HCEC 1CT (cell line): ENCODE measurements at regions not wholly inside any gene's neighbourhood (a gene's known extent, or its start where the extent isn't known, plus 50 kb on each side); places are given as distances from the start of the nearest gene placed in this dataset.

Experiments used
- DNase-seq: peaks from one replicate; pipeline ENCODE4 v3.0.0-alpha.2; 2017

GRCh38 chr11:127567237-127567932 lies 566.8 kb upstream of the KIRREL3 start:
- DNase-seq: no peak

DNA sequence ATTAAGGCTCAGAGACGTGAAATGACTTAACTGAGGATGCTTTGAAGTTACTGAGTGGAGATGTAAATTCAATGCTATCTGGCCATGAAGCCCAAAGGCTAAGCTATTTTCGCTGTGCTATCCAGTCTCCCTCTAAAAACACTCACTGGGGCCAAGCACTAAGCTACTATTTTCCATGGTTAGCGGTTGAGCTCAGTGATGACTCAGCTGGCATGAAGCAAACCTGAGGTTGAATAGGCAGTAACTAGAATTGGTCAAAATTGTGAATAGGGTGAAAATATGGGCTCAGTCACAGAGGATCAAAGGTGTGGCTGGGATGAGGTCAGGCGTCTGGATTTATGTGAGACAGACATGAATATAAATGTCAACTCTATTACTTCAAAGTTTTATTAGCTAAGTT lies 564.2 kb upstream of the KIRREL3 start:
- DNase-seq: no peak

GRCh38 chr11:127559978-127560377 lies 559.4 kb upstream of the KIRREL3 start:
- no peak for DNase-seq

- no peak for DNase-seq
Observed at GRCh38 chr11:127552446-127552845, 551.9 kb upstream of the KIRREL3 start.

DNA sequence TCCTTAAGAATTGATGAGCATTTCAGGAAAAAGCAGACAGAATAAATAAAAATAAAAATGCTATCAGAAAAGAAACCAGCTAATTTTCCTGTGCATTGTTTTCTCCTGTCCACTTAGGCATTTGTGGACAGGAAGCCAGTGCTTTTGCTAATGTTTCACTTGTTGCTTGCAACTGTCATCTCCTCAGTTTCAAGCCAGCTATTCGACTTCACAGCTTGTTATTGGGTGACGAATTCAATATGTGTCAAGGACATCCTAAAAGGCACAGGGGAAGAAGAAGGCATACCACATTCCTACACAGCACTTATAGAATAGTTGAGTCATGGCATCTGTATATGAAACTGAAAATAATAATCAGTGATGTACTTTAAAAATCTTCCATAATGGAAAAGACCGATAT lies 530.6 kb upstream of the KIRREL3 start:
- no peak for DNase-seq

GRCh38 chr11:127528297-127528696 lies 527.7 kb upstream of the KIRREL3 start:
- DNase-seq: no peak

DNA sequence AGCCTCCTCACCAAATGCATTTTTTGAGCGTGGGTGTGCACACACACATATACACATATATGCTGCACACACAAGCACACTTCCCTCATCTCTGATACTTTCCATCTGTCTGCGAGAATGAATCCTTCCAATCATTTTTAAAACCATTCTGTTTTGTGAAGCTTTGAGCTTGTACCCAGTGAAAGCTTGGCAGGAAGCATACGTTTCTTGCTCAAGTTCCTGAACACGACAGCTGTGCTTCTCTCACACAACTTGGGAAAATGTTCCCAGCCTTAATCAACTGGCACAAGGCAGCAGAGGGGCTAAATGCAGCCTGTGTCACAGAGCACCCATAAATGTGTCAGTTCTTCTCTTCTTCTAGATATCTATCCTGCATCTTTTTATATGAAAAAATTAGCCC lies 524.0 kb upstream of the KIRREL3 start:
- no peak for DNase-seq

DNA sequence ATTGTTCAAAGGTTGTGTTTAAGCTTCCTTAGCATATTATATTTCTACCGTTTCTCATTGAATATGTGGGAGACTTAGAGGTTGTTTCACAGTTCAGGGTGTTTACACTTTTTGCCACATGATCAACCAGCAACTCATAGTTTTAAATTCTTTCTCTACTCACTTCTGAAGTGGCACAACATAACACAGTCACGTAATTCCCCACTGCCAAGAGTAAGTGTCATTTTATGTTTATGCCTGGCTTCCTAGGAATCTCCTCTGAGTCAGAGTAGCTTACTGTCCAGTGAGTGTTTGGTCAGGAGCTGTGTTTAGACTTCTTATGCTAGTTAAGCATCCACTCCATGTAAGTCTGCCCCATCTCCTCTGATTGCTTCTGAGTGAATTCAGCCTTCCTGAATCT lies 520.8 kb upstream of the KIRREL3 start:
- DNase-seq: no peak

DNA sequence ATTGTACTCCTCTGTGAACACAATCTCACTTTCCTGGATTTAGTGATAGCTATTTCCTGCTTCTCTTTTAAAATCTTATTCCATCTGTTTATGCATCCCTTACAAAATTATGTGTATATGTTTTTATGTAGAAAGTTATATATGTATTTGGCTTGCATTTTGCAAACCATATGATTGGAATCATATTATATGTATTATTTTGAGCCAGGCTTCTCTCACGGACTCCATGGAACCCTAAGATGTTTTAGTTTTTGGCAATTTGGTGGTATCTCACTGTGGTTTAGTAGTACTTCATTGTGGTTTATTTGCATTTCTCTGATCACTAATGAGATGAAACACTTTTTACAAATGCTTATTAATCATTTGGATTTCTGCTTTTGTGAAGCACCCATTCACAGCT lies 507.3 kb upstream of the KIRREL3 start:
- DNase-seq: no peak

- DNase-seq: no peak
Observed at GRCh38 chr11:127506647-127507046, 506.1 kb upstream of the KIRREL3 start.

DNA sequence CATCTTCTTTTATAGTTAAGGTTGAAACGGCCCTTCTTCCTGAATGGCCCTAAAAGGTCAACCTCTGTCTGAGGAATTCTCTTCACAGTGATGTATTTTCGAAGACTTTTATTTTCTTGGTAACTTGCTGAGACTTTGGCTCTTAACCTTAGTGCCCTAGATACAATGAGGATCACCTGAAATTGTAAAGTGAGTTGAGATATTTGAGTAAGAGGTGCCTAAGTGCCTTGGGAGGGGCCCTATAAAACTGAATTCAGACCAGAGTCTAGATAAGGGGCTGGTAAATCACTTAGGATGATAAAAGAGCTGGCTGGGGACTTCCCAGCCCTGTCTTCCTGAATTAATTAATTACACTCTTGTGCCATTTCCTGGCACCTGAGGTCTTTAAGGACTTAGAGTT lies 505.6 kb upstream of the KIRREL3 start:
- no peak for DNase-seq

GRCh38 chr11:127496165-127496564 lies 495.6 kb upstream of the KIRREL3 start:
- DNase-seq: no peak

DNA sequence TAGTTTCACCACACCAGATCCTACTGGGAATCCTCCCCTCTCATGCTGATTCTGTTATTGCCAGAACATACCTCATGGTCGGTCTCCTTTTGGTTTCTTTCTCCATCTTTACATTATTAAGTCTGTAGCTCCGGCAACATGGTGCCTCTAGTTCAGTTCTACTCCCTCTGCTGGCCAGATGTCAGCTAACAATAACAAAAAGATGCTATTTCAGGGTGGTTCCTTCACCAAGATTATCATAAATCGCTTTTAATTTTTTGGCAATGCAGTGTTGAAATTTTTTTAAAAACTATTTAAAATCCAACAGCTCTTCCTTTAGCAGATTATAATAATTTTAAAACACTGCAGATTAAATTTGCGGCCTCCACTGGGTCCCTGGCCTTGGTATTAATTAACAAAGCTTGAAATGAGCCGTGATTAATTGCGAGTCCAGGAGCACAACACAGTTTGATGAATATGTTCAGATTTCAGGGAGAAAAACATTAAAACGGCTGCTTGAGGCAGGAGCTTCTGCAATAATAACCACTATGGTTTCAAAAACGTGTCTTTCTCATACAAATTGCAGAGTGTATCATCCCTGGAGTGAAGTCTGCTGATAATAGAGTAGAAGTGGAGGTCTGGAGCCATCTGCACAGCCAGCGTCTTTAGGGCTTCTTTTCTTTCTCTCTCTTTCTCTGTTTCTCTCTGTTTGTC lies 492.9 kb upstream of the KIRREL3 start:
- no peak for DNase-seq

GRCh38 chr11:127492029-127492428 lies 491.5 kb upstream of the KIRREL3 start:
- DNase-seq: no peak

- DNase-seq: no peak
Observed at GRCh38 chr11:127491589-127491988, 491.0 kb upstream of the KIRREL3 start.

DNA sequence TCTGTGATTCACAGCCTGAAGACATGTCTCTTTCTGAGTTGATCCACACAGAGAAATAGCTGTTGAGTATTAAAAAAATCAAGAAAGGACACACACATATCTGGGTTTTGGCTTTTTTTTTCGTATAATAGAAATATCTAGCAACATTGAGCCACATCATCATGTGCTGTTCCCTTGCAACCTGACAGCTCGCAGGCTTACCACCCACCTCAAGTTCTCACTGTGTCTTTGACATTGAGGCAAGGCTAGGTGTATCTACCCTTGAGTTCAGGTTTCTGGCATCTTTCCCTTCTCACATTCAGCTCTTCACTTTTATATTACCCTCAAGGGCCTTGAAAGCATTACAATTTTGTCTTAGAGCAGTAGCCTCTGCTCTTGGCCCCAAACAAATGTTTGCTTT lies 490.3 kb upstream of the KIRREL3 start:
- DNase-seq: no peak

DNA sequence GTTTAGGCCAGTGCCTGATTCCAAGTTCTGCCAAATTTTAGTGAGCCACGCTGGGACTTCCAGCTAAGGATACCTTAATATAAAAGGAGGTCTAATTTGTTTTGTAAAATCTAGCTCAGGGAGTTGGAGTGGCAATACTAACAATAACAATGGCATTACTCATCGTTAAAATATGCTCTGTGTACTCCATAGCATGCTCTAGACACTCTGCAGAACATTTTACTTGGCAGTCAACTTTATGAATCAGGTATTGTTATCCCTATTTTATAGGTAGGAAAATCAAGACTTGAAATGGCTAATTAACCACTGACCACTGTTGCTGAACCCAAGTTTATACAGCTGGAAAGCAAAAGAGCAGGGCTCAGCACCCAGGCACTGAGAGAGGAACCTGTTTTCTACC lies 485.0 kb upstream of the KIRREL3 start:
- no peak for DNase-seq

DNA sequence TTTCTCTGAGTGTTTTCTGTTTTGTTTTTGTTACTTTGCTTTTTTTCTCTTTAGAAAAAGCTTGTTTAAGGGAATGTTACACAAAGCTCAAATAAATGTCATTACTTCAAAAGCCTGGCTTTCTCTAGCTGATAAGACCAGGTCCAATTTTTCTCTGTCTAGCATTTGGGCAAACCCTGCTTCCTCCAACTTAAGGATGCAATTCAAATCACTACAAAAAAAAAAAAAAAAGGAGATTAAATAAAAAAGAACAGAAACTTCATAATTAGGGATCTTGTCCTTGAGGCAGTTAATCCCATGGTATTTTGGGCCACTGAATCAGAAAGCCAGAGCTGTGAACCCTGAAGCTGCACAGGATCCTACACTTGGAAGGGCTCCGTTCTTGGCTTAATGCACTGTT lies 480.8 kb upstream of the KIRREL3 start:
- DNase-seq: no peak

DNA sequence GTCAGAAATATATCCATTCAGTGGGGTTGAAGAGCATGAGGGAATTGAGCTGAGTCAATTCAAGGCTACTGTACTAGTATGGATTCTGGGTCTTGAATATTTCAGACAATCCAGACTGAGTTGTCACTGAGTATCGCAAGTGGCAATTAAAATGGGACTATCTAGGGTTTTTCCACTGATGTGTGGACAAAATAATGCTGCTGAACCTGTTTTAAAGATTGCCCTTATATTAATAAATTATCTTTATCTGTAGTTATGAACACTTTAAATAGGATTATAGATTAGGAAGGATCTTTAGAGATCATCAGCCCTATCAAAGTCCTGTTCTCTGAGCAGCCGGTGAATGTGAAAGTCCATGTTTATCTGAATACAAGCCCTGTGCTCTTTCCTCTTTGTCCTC lies 478.3 kb upstream of the KIRREL3 start:
- no peak for DNase-seq

DNA sequence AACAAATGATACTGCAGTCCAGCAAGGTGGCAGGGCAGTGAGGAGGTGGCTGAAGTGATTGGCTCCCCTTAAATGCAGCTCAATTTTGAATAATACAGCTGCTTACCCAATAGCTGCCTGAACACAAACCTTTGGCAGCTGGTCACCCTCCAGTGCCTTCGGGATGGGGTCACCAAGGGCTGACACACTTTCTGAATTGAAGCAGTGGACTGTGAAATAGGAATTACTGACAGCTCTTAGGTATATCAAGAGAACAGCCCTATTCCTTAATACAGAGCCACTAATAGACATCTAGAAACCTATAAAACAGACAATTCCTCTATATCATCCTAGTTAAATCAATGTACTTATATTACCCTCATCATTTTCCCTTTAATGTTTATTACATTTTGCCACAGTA lies 474.2 kb upstream of the KIRREL3 start:
- DNase-seq: no peak

DNA sequence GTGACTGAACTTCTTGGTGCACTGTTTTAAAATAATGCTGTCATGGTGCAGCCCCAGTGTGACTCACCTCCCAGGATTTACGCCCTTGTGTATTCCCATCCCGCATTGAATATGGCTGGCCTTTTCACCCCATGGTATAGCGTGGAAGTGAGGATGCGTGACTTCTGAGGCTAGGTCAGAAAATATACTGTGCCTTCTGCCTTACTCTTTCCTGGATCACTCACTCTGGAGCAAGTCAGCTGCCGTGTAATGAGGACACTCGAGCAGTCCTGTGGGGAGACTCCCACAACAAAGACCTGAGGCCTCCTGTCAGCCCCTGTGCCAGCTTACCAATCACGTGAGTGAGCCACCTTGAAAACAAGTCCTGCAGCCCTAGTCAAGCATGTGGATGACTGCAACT lies 471.9 kb upstream of the KIRREL3 start:
- no peak for DNase-seq

DNA sequence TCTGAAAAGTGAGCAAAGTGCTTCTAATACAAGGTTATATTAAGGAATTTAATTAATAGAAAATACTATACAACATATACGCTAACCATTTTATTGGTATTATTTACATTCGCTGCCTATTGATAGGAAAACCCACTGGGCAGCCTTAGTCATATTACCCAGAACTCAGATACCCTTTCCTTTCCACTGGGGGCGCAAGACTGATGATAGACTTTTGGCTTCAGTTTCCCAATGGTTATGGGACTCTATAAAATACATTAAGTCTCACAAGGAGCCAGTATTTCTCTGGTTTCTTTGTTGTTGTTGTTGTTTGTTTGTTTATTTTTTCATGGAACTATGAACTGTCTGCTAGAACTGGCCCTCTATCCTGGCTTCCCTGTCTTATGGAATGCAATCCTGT lies 471.1 kb upstream of the KIRREL3 start:
- DNase-seq: no peak

GRCh38 chr11:127470306-127470884 lies 469.8 kb upstream of the KIRREL3 start:
- no peak for DNase-seq

DNA sequence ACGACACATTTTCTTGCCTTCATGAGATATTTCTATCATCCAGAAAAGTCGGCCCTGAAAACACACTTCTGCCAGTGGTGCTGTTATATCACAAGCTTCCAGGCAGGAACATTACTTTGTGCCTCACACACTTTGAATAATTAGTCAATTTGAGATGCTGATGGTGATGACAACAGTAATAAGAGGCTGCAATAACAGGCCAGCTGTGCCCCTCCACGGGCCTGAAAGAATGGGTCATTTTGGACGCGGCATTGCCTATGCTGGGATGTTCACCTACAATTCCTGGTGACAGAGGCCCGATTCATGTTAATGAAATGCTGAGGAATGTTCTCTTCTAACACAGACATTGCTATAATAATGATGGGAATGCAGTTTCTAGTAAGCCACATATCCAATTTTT lies 463.8 kb upstream of the KIRREL3 start:
- DNase-seq: no peak

DNA sequence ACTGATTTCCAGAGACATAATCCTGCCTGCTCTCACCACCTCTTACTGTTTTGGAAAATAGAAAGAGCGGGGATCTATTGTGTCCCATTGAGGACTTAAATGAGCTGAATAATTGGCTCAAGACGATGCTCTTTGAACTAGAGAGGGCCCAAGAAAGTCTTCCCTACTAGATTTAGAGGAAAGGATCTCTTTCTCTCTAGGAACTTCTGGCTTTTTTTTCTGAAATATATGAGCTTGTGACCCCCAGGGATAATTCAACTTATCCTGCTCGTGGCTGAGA lies 461.4 kb upstream of the KIRREL3 start:
- DNase-seq: no peak
